MM.1S (cell line): ENCODE measurements at regions not wholly inside any gene's neighbourhood (a gene's known extent, or its start where the extent isn't known, plus 50 kb on each side); places are given as distances from the start of the nearest gene placed in this dataset.

Experiments
- CTCF ChIP-seq: fragments of 300-600 bp; sonication (generic); IDR thresholded peaks from 2 replicates; pipeline ENCODE4 v1.5.1; 2016; ENCODE audit warnings: antibody characterized with exemption, low read length, mixed read lengths
- EZH2 ChIP-seq: fragments of 300-600 bp; sonication (generic); optimal IDR thresholded peaks from 2 replicates; pipeline ENCODE3; 2017; ENCODE audit warnings: low read depth, mild to moderate bottlenecking, antibody characterized with exemption, low read length, mixed read lengths
- EZH2phosphoT487 ChIP-seq: fragments of 300-600 bp; sonication (generic); IDR thresholded peaks from 2 replicates; pipeline ENCODE4 v1.6.1; 2018; ENCODE audit warnings: antibody characterized with exemption, low read length

GRCh38 chr2:139281124-139281523 lies 500.9 kb upstream of the NXPH2 start:
- TF ChIP-seq CTCF (no peak), EZH2phosphoT487 (no peak), EZH2 (no peak)
